ENCODE measurements at regions not wholly inside any gene's neighbourhood (a gene's known extent, or its start where the extent isn't known, plus 50 kb on each side); places are given as distances from the start of the nearest gene placed in this dataset.

DNA sequence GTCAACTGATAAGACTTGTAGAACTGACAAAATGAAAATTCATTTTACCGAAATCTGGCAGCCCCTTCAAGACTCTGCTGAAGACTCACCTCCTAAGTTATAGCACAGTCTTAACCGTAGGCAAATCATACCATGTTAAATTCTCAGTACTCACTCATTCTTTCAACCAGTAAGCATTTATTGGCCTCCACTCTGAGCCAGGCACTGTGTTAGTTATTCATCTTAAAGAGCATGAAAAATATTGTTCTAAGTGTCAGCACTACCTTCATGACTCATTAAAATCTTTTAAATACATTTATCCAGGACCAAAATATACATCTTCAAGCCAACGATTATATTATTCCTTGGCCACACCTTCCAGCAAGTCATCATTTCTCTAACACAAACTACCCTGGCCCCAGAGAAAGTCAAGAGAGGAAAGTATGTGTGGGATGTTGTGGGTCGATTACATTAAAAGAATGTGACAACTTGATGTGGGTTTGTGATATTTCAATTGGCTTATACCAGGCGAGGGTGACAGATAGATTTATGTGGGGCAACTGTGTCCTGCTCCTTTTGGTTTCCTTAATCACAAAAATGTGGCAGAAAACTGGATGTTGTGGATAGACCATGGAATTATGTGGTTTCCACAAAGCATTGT is 55.0 kb downstream of the TMEM30B start:
- no peak for DNase-seq

DNA sequence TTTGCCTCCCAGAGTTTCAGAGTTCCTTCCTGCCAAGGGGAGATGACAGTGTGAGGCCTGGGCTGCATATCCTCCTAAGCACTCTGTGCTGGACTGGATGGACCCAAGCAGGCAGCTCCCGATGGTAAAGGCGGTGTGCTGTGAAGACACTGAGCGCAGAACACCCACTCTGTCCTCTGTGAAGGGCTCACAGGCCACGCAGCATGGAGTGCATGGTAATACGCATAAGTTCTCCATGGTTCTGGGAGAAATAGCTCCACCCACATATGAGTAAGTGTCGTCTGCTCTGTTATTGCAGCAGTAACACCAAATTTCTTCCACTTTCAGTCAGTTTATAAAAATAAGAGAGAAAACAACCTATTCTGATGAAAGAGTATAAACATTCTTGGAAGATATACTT is 55.8 kb downstream of the TMEM30B start:
- DNase-seq = no peak

DNA sequence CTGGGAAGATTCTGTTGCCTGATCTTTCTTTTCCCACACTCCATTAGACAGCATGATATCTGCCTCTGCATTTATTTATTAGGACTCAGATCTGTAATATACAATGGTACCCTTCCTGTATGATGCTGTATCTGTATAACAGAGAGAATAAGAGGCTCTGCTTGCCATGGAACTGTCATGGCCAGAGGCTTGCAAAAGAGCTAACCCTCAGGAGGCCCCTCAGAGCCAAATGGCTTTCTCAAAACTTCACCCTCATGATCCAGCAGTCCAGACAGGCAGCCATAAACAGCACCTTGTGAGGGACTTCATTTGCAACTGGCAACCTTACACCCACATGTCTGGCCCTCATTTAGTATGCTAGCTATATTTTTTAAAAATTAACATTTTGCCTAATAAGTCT is 57.6 kb downstream of the TMEM30B start:
- no peak for DNase-seq

DNA sequence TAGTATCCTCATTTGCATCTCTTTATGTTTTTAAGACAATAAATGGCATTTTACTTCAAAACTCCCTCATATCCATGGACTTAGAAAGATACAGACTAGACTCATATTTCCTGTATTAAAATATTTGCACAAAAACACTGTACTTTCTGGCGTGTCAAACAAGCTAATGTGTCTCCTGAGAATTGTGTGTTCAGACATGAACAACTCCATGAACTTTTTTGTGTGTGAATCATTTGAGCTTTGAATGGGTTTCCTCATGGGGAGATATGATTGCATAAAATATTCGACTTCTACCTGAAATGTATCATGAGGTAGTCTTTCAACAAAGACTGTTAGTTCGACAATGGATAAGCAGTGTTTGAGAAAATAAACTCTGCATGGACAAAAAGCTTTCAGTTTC is 58.8 kb downstream of the TMEM30B start:
- no peak for DNase-seq

DNA sequence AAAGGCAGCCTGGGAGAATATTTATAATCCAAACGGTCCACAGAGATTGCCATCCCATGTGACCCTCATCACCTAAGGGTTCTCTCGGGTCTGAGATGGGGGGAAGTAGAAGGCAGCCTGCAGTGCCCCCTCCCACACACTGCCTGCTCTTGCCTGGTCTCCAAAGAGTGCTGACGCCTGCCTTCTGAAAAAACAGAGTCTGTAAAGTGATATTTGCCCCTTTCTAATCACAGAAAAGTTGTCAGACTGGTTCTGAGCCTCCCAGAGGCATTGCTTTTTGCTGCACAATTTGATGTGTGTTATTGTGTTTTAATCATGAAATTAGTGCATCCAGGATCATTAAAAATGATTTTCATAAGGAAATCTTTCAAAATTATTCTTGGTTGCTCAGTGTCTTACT is 59.2 kb downstream of the TMEM30B start:
- no peak for DNase-seq

DNA sequence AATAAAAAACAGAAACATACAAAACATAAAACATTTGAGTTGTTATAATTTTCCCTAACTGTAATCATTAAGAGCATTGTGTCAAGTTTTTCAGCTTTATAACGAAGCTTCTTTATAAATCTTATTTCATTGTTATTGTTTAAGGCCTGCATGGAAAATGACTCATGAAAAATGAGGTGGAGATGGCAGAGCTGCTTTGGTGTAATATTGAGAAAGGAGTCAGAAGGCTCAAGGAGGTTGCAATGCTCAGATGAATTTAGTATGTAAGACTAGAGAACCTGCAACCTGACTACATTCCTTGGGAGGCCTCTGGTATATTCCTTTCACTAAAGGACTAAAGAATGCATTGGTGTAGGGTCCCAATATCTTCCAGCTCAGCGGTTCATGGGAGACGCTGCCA is 61.5 kb downstream of the TMEM30B start:
- no peak for DNase-seq

DNA sequence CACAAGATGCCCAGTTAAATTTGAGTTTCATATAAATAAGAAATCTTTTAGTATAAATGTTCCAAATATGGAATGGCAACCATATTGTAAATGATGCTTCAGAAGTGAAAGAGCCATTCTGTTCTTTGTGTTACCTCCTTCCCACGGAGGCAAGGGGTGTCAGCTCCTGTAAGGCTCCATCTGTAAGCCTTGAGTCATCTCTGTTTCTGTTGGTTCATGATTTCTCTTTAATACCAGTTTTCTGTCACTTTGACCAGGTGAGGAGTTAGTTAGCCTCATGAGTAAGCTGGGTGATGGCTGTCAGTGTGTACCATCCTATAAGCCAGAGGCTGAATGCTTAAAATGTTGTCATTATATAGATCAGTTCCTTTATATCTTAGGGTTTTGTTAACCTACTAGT is 61.9 kb downstream of the TMEM30B start:
- DNase-seq = no peak

DNA sequence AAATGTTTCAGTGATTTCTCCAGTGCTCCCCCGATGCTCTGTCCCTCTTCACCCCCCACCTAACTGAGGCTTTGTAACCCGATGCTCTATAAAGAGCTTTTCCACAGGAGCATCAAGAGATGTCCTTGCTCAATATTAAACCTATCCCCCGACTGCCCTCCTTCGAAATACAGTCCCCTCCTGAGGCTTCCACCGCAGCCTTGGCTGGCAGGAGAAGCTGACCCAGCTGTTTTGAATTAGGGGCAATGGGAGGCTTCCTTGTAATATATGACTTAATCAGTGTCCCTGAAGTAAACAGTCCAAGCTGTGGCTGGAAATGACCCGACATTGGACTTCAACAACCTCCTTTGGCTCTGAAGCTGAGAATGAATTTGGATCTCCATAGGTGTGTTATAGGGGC is 62.4 kb downstream of the TMEM30B start:
- DNase-seq = no peak

DNA sequence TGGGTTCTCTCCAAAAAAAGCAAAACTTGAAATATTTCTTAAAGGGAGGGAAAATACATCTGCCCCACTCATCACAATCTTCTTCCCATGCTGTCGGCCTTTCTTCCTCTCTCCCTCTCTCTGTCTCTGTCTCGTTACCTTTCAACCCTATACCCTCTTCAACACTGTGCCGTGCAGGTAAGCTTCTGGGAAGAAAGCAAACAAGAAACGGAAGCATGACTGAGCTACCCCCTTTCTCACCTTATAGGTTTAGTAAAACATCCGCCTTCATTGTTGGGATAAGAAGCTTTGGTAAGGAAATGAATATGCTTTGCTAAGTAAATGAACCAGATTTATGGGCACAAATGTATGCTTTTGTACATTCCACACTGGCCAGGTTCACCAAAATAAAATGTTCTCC is 63.0 kb downstream of the TMEM30B start:
- no peak for DNase-seq

DNA sequence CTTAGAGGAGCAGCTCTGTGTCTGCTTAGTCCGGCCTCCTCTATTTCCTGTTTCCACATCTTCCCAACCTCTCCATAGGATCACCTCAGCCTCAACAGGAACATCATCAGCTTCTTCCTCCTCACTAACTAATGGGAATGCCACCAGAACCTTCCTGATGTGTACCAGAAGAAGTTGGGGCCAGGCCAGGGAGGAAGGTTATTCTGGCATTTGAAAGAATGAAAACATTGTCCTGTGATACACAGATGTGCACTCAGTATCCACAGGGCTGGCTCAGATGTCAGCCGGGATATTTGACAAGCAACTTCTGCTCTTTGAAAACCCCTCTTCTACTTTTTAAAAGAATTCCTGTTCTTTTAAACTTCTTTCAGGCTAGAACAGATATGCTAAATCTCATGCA is 63.6 kb downstream of the TMEM30B start:
- DNase-seq = no peak

DNA sequence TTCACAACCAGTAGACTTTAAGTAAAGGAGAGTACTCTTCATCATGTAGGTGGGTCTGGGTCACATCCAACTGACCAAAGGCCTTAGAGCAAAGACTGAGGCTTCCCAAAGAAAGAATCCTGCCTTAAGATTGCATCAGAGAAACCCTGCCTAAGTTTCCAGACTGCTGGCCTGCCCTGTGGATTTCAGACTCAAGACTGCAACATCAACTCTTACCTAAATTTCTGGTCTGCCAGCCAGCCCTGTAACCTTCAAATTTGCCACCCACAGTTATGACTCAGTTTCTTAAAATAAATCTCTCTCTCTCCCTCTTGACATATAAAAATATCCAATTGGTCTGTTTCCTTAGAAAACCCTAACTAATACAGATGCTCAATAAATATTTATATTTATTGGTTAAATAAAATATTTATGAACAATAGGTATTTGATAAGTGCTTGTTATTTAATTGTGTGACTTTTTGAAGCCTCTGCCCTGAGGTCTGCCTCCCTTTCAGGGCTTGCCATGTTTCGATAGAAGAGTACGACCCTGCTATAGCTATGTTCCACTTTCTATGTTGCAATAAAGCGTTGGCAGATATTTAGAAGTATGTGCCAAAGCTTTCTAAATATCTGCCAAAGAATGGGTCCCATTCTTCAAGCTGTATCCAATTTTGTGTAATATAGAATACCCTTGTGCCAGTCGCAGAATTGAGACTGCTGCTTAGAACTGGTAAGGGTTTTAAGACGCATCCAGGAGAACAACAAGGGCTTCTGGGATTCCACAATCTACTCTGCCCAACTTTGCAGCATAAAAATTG is 65.7 kb downstream of the TMEM30B start:
- no peak for DNase-seq

DNA sequence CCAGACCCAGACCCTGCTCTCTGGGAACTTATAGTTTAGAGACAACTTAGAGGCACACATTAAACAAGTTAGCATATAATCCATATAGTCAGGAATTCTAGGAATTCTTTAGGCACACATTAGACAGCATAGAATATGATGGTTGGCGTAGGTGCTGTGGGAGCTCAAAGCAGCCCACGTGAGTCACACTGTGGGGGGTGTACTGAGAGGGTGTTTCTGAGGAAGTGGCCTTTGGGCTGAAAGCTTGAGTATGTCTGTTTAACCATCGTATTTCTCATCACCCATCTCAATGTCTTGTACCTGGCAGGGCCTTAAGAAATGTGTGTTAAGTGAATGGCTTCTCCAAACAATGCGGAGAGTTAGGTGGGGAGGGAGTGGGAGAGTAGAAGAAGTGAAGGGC is 67.2 kb downstream of the TMEM30B start:
- DNase-seq = no peak

DNA sequence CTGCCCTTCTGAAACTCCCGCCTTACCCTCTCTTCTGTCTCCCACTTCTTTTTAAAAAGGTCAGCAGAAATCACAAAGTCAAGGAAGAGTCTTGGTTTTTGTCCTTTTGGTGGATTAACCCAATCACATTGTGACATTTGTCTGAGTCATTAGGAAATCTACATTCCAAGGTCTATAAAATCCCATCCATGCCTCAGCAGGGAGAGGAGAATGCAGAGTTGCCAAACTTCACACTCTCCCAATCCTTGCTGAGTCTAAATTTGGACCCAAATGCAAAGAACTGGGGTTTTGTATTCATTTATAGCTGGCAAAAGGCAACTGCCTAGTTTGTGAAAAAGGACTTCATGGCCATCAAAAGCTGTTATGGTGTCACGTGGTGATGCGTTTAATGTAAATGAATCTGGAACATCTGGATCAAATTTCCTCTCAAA is 67.9 kb downstream of the TMEM30B start:
- no peak for DNase-seq

DNA sequence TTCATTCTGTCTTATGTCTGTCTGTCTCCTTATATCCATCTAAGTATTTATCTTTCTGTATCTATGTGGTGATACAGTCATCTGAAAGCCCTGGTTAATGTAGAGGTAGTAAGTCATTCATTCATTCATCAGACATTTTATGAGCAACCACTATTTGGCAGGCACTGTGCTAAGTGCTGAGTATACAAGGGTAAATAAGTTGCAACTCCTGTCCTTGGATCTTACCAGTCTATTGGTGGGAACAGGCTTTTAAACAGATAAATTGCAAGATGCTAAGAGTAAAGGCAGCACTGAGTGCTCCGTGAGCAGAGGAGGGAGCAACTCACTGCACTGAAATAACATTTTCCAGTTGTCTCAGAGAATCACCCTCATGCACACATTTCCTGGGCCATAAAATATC is 68.6 kb downstream of the TMEM30B start:
- DNase-seq = no peak

DNA sequence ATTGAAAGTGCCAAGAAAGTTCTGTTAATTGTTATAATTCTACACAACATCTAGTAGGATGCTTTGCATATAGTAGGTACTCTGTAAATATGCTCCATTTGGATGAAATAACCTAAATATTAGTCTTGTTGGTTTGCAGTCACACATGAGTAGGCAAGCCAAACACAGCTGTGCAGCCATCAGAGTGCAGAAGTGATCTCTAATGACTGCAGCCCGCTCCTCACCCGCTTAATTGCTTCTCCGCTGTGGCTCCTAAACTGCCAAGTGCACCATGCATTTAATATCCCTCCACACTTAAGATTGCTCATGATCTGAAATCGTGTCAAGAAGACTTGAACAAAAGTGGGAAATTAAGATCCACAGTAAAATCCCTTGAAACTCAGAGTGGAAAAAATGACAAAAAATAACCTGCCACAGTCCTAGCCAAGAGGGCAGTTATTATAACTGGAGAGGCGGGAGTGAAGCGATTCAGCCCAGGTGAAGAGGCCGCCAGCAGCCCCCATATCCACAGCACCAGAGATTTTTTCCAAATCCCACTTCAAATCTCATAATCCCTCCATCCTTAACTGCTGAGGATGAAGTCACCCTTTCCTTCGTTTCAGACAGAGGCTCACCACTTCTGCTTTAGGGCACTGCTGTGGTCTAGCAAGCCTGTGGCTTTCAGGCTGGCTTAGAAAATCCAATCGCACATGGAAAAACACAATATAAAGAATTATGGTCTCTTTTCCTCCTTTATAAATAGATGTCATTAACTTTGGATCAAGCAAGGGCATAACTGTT is 69.5 kb downstream of the TMEM30B start:
- DNase-seq = no peak

DNA sequence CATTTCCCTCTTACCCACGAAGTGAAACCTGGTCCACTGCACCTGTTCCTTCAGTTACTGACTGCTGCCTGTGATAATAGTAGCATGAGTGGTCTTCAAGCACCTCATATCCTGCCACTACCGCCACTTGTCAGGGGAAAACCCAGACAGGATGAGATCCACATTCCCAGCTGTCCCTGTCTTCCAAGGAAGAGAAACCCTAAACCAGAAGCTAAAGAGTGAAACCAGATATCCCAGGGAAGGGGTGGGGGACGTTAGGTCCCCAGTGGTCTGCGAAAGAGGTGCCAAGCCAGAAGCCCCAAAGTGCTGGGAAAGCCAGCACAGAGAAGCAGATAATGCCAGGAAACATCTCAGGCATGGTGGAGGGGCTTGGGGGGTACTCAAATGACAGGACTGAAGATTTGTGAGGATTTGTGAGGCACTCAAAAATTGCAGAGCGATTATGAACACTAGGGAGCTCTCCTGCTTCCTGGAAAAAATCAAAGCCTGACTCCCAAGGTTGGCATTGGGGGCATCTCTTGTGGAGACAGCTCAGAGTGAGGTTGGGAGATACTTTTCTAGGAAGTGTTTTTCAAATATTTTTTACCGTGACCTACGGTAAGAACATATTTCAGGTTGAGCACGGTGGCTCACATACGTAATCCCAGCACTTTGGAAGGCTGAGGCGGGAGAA is 77.9 kb downstream of the TMEM30B start:
- no peak for DNase-seq

DNA sequence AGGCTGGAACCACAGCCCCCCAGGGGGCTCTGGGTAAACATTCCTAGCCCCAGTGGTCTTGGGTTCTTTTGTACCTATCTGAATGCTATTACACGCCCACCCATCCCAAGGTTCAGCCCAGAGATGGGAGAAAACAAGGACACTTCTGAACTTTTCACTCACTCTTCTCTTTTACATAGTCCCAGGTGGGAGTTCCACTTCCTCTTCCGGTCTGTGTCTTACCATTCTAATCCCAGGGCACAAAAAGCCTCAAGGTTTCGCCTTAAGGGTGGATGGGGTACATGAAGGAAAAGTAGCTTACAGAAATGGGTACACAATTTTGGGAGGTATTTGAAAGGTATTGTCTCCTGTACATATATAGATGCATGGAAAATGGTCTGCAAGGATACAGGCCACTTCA is 79.0 kb downstream of the TMEM30B start:
- DNase-seq = no peak

DNA sequence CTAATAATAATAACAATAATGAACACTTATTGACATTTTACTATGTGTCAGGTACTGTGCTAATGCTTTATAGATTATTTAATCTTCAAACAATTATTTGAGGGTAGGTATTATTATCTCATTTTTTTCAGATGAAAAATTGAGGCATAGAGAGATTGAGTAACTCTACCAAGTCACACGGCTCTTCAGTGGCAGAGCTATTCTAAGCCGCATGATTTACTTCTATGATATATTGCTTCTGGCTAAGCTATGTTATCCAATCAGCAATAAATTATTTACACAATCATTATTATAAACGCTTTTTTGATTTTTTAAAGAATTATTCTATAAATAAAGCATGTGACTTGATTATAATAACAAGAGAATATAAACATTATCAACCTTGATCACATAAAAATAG is 80.0 kb downstream of the TMEM30B start:
- DNase-seq = no peak

DNA sequence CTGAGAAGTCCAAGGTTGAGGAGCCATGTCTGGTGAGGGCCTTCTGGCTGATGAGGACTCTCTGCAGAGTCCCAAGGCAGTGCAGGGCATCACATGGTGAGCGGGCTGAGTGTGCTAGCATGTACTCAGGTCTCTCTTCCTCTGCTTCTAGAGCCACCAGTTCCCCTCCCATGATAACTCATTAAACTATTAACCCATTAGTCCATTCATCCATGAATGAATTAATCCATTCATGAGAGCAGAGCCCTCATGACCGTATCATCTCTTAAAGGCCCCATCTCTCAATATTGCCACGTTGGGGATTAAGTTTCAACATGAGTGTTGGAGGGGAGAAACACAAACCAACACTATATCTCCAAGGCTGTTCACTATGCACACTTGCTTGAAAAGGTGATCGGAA is 83.7 kb downstream of the TMEM30B start:
- no peak for DNase-seq

DNA sequence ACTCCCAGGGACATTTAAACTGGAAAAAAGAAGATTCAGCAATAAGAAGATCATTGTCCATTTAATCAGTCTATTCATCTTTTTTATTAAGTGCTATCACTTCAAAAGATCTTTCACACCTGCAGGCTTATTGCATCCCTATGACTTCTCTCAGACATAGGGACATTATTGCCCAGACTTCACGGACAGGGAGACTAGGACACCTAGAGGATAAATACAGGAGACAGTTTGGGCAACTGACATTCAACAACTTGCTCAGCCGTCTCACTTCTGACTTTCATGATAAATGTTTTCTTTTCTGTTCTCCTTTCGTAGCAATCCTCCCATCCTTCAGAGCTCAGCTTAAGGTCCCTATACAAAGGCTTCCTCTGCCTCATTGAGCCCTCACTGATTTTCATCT is 84.3 kb downstream of the TMEM30B start:
- DNase-seq = no peak

DNA sequence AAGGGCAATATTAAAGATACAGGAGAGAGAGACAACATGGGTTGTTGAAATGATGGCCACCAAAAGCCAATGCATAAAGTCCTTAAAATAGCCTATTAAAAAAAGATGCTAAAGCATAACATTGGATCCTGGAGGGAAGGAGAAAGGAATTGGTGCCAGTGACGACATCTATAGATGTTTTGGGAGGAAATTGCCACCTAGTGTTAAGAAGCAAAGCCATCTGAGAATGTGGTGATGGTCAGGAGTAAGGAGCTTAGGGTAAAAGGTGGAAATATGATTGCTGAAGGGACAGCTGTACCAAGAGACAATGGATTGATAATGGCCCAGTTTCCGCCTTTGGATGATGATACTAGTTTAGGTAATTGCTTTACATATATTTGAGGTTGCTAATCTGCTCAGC is 85.1 kb downstream of the TMEM30B start:
- no peak for DNase-seq

DNA sequence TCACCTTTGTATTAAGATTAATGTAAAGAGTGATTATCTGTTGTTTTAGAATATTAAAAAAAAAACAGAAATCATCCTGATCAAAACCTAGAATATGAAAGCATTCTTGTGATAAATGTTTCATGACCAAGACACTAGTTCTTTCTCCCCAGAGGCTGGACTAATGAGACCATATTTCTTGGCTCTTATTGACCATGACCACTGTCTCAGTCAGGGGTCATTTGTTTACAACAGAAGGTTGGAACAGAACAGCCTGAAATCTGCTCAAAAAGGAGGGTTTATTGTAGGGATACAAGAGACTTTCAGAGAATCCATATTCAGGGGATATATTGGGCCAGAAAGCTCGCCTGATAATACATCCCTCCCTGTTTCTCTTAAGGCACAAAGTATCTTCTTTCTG is 87.7 kb downstream of the TMEM30B start:
- DNase-seq = no peak

DNA sequence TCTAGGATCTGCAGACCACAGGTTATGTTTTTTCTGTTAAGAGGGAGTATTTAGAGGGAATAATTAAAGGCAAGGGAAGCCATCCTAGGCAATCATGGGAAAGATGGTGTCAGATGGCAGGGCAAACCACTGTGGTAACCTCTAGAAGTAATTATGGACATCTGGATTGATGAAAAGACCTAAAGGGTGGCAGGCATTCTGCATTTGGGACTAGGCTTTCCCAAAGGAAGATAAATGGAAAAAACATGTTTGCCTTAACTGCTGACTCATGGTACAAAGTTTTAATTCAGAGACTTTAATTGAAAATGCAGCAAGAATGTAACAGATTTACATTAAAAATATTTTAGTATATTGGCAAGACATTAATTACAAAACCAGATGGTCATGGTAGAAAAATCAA is 88.1 kb downstream of the TMEM30B start:
- DNase-seq = no peak

DNA sequence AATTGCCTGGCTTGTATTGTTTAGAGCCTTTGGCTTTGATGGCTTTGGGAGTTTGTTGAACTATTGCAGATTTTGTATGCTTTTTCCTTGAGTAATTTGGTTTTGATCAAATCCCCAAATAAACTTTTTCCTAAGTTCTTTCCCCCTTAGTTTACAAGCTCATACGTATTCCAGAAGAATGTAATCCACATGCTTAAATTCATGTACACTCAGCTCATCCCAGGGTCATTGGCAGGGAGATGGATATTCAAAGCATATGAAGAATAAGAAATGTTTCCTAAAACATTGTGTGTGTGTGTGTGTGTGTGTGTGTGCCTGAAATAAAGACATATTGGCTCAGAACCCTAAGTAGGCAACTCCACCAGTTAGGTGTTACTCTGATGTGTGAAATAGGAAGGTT is 89.4 kb downstream of the TMEM30B start:
- no peak for DNase-seq

Data from stimulated activated CD4-positive, alpha-beta T cell treated with anti-CD3 and anti-CD28 coated beads, Interleukin-2, amount 100 ng/mL, for 48 hours (primary cell).